Activated CD4-positive, alpha-beta T cell treated with anti-CD3 and anti-CD28 coated beads for 36 hours (primary cell): ENCODE measurements at regions not wholly inside any gene's neighbourhood (a gene's known extent, or its start where the extent isn't known, plus 50 kb on each side); places are given as distances from the start of the nearest gene placed in this dataset.

Experiments
- ATAC-seq: fragments of 200-7000 bp; cut with Tn5 transposase; one replicate; pipeline ENCODE4 v1.10.0; 2021; ENCODE audit warnings: mild to moderate bottlenecking, moderate library complexity
- CTCF ChIA-PET: fragments of 350-600 bp; sonication (Branson Sonifier 250); formaldehyde crosslinking; loops from one replicate; lab custom pipeline; 2021; ENCODE audit warnings: antibody characterized with exemption; lab: Charles Lee
- POLR2A ChIA-PET: fragments of 350-600 bp; sonication (Branson Sonifier 250); formaldehyde crosslinking; loops from one replicate; lab custom pipeline; 2021; ENCODE audit warnings: antibody characterized with exemption, inconsistent platforms; lab: Charles Lee
- DNase-seq: peaks from one replicate; pipeline ENCODE4 v3.0.0-alpha.2; 2020
- H3K27ac Mint-ChIP-seq: one replicate; pipeline ENCODE4 v1.8.0; 2021; ENCODE audit warnings: mixed read lengths
- H3K27me3 Mint-ChIP-seq: one replicate; pipeline ENCODE4 v1.8.0; 2021; ENCODE audit warnings: mixed read lengths
- H3K36me3 Mint-ChIP-seq: one replicate; pipeline ENCODE4 v1.8.0; 2021; ENCODE audit warnings: low read depth, mixed read lengths
- H3K4me1 Mint-ChIP-seq: one replicate; pipeline ENCODE4 v1.8.0; 2021; ENCODE audit warnings: mixed read lengths
- H3K4me3 Mint-ChIP-seq: one replicate; pipeline ENCODE4 v1.8.0; 2021; ENCODE audit warnings: mild to moderate bottlenecking, moderate library complexity, mixed read lengths
- H3K9me3 Mint-ChIP-seq: one replicate; pipeline ENCODE4 v1.8.0; 2021; ENCODE audit warnings: low read depth, mixed read lengths
- intact Hi-C, 2 experiments: fragments of 100-400 bp; cut with DNase I in 1 of 2; cut with micrococcal nuclease in 1 of 2; formaldehyde crosslinking; loops; one replicate each; pipeline versions ENCODE4 v1.14.2 to v1.15.1; 2022 to 2024; cut with DNase I, micrococcal nuclease

GRCh38 chr17:77580531-77581270, 377.8 kb upstream of the TNRC6C start:
- ChIA-PET POLR2A (interaction anchor here (0.7 kb wide), 1 partner anchor 112 kb away, joined by 3 read pairs; no protein-coding TSS in a partner anchor), CTCF (no interaction called here)
- no peaks in the 10 kb centered on the region for H3K9me3 Mint-ChIP-seq
- no peak for DNase-seq
- H3K36me3 Mint-ChIP-seq = no peaks in the 10 kb centered on the region
- no peaks in the 10 kb centered on the region for H3K27me3 Mint-ChIP-seq
- no peak overlapping the region for H3K27ac Mint-ChIP-seq
- H3K4me3 Mint-ChIP-seq = no peak overlapping the region
- intact Hi-C loops = no loop called here
- no peak for ATAC-seq
- peaks cover 3% of the 10 kb centered on the region for H3K4me1 Mint-ChIP-seq

DNA sequence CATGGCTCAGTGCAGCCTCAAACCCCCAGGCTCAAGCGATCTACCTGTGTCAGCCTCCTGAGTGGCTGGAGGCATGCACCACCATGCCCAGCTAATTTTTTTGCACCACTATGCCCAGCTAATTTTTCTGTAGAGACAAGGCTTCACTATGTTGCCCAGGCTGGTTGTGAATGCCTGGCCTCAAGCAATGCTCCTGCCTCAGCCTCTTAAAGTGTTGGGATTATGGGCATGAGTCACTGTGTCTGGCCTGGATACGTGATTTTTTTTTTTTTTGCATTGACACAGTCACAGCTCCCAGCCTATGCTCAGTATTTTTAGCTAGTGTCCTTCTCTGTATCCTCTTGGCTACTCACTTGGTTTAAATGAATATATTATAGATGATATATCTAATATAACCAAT, 377.0 kb upstream of the TNRC6C start:
- Mint-ChIP-seq H3K4me3 (no peak overlapping the region), H3K36me3 (no peaks in the 10 kb centered on the region), H3K4me1 (peaks cover 3% of the 10 kb centered on the region), H3K27ac (no peak overlapping the region), H3K9me3 (no peaks in the 10 kb centered on the region), H3K27me3 (no peaks in the 10 kb centered on the region)
- intact Hi-C loops = no loop called here
- ChIA-PET POLR2A (no interaction called here), CTCF (interaction anchor here (0.6 kb wide), 1 partner anchor 156 kb away, joined by 3 read pairs; no protein-coding TSS in a partner anchor)
- DNase-seq = no peak
- ATAC-seq = no peak

GRCh38 chr17:77585142-77585860, 373.2 kb upstream of the TNRC6C start:
- Mint-ChIP-seq H3K9me3 (peaks cover 3% of the 10 kb centered on the region), H3K27ac (no peak overlapping the region), H3K36me3 (no peaks in the 10 kb centered on the region), H3K27me3 (no peaks in the 10 kb centered on the region), H3K4me1 (no peaks in the 10 kb centered on the region), H3K4me3 (no peak overlapping the region)
- no peak for DNase-seq
- ChIA-PET CTCF (no interaction called here), POLR2A (no interaction called here)
- intact Hi-C loops = no loop called here
- ATAC-seq = no peak

GRCh38 chr17:77590951-77591735, 367.4 kb upstream of the TNRC6C start:
- Mint-ChIP-seq H3K9me3 (peaks cover 3% of the 10 kb centered on the region), H3K27me3 (no peaks in the 10 kb centered on the region), H3K36me3 (no peaks in the 10 kb centered on the region), H3K4me1 (peaks cover 5% of the 10 kb centered on the region), H3K4me3 (no peak overlapping the region), H3K27ac (no peak overlapping the region)
- no peak for ATAC-seq
- CTCF ChIA-PET = no interaction called here
- DNase-seq = no peak
- POLR2A ChIA-PET = no interaction called here
- intact Hi-C loops = no loop called here

DNA sequence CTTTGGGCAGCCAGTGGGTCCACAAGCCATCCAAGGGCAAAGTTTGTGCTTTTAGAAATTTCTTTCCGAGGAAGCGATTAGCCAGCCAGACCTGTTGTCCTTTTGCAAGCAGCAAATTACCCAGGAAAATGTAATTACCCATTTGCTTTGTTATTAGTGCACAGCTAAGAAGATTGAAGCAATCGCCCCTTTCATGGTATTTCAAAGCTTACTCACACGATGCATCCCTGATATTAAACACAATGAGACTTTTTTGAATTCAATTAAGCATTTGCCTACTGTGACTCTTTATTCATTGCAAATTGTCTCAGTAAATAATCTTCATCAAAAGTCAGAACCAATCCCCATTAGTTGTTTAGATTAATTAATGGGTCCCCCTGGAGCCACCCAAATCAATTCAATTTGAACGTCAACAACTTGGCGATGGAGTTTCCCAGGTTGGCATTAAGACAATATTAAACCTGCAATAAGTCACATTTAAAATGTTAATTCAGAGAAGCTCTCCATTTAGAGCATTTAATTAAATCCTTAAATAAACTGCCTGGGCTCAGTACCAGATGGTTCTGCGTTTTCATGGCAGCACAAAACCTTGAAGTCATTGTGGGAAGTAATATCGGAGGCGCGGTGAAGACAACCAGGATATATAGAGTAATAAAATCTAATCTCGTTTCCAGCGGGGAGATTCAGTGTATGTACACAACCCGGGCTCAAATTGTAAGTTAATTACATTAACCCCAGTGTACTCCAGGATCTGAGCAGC, 366.2 kb upstream of the TNRC6C start:
- no peak for ATAC-seq
- H3K27me3 Mint-ChIP-seq = no peaks in the 10 kb centered on the region
- ChIA-PET POLR2A (no interaction called here), CTCF (no interaction called here)
- H3K4me3 Mint-ChIP-seq = no peak overlapping the region
- H3K9me3 Mint-ChIP-seq = peaks cover 3% of the 10 kb centered on the region
- H3K36me3 Mint-ChIP-seq = no peaks in the 10 kb centered on the region
- H3K4me1 Mint-ChIP-seq = peaks cover 5% of the 10 kb centered on the region
- intact Hi-C loops = no loop called here
- no peak overlapping the region for H3K27ac Mint-ChIP-seq
- no peak for DNase-seq

- H3K9me3 Mint-ChIP-seq = no peaks in the 10 kb centered on the region
- DNase-seq (no peak), ATAC-seq (no peak)
- no peaks in the 10 kb centered on the region for H3K36me3 Mint-ChIP-seq
- H3K4me1 Mint-ChIP-seq = peaks cover 5% of the 10 kb centered on the region
- H3K4me3 Mint-ChIP-seq = no peak overlapping the region
- ChIA-PET POLR2A (no interaction called here), CTCF (interaction anchor here (1.5 kb wide), 1 partner anchor 50 kb away, joined by 8 read pairs; no protein-coding TSS in a partner anchor)
- intact Hi-C loops = no loop called here
- H3K27ac Mint-ChIP-seq = no peak overlapping the region
- H3K27me3 Mint-ChIP-seq = no peaks in the 10 kb centered on the region
Measured at GRCh38 chr17:77593081-77593480, 365.4 kb upstream of the TNRC6C start.

GRCh38 chr17:77594416-77595209, 363.9 kb upstream of the TNRC6C start:
- peak; percentile 17 for DNase-seq
- peak; percentile 12 for ATAC-seq
- ChIA-PET POLR2A (no interaction called here), CTCF (interaction anchor here (0.9 to 1.5 kb wide), 4 partner anchors 10 to 52 kb away, joined by 3 to 8 read pairs (median 3); no protein-coding TSS in a partner anchor)
- H3K9me3 Mint-ChIP-seq = no peaks in the 10 kb centered on the region
- H3K27me3 Mint-ChIP-seq = no peaks in the 10 kb centered on the region
- no peak overlapping the region for H3K27ac Mint-ChIP-seq
- intact Hi-C loops = no loop called here
- no peak overlapping the region for H3K4me3 Mint-ChIP-seq
- H3K36me3 Mint-ChIP-seq = no peaks in the 10 kb centered on the region
- H3K4me1 Mint-ChIP-seq = peaks cover 5% of the 10 kb centered on the region

DNA sequence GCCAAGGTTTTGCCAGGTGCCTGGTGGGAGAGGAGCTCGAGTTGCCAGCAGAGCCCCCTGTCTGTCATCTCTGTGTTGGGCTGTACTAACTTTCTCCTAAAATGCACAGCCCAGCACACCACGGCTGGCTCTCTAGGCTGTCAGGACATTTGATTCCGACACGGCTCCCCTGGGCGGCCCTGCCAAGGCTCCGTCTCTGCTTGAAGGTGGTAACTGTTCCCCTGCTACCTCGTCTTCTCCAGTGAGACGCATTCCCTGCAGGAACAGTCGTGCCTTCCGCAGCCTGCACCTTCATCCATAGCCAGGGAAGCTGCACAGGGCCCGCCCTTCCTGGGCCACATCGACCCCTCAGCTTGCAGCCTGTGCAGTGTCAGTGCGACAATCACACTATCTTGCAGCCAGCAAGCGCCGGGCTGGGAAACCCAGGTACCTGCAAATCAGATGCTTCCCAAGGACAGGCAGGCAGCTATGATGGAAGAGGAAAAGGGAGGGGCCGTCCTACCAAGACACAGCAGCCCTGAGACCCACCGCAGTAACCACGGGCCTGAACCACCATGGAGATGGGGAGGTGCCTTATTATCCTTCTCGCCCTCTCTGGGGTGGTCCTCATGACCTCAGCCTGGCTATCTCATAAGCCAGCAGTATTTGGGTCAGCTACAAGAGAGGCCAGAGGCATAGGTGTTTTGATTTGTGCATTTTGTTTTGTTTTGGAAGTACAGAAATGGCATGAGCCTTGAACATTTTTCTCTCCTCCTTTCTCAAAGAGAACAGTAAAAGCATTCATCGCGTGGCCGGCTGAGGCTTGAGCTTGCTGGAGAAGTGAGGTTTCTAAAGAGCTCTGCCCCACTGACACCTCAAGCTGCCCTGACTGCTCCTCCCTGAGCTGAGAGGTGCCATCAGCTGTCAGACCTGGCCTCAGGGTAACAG, 361.7 kb upstream of the TNRC6C start:
- Mint-ChIP-seq H3K27me3 (no peaks in the 10 kb centered on the region), H3K4me1 (peaks cover 5% of the 10 kb centered on the region), H3K9me3 (no peaks in the 10 kb centered on the region), H3K4me3 (no peak overlapping the region), H3K27ac (no peak overlapping the region), H3K36me3 (no peaks in the 10 kb centered on the region)
- ATAC-seq = no peak
- ChIA-PET POLR2A (no interaction called here), CTCF (no interaction called here)
- intact Hi-C loops = no loop called here
- no peak for DNase-seq

DNA sequence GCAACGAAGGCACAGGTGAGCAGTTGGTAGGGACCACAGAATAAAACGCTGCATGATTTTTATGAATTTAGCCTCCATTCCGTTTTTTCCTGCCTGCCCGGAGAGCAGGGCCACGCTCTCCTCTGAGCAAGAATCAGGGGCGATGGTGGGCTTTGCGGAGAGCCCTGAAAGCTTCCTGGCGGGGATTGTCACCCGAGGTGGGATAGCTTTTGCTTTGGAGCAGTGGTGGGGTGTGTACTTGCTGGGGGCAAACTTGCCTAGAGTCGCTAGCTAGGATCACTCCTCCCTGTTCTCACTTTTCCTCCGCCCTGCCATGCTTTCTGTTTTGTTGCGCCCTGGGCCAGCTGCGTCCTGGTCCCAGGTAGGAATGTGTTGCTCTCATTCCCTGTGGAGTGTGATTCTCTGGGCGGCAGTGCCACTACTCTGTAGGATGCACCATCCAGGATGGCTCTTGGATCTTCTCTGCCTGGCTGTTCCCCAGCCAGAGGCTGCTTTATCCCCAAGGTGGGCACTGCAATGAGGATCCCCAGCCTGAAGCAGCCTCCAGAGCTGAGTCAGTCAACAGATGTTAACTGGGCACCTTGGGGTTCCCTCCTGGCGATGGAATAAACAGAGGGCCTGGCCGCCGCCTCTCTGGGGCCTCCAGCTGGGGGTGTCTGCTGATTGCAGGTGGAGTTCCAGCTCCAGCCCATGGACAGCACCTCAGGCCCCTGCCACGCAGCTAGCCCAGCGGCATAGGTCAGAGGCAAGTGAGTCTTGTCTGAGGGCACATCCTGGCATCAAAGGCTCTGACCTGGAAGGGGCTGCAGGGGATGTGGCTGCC, 360.9 kb upstream of the TNRC6C start:
- intact Hi-C loops = no loop called here
- DNase-seq = no peak
- no peaks in the 10 kb centered on the region for H3K36me3 Mint-ChIP-seq
- no peak overlapping the region for H3K4me3 Mint-ChIP-seq
- H3K27ac Mint-ChIP-seq = no peak overlapping the region
- no peak for ATAC-seq
- no peaks in the 10 kb centered on the region for H3K27me3 Mint-ChIP-seq
- POLR2A ChIA-PET = interaction anchor here (0.7 kb wide), 1 partner anchor 47 kb away, joined by 3 read pairs; no protein-coding TSS in a partner anchor
- H3K9me3 Mint-ChIP-seq = no peaks in the 10 kb centered on the region
- CTCF ChIA-PET = no interaction called here
- H3K4me1 Mint-ChIP-seq = peaks cover 5% of the 10 kb centered on the region
